HG03175 (cell line): ENCODE measurements at regions not wholly inside any gene's neighbourhood (a gene's known extent, or its start where the extent isn't known, plus 50 kb on each side); places are given as distances from the start of the nearest gene placed in this dataset.
"Not testable (repeated sequence)": the region's sequence is repeated elsewhere in the genome, so short reads cannot be mapped to it uniquely, and the experiment has no call there.

Experiments used
- ATAC-seq: cut with Tn5 transposase; IDR thresholded peaks from one replicate; pipeline ENCODE4 v1.9.1; 2021; ENCODE audit warnings: mild to moderate bottlenecking, moderate library complexity; ENCODE audit not compliant: unreplicated experiment

DNA sequence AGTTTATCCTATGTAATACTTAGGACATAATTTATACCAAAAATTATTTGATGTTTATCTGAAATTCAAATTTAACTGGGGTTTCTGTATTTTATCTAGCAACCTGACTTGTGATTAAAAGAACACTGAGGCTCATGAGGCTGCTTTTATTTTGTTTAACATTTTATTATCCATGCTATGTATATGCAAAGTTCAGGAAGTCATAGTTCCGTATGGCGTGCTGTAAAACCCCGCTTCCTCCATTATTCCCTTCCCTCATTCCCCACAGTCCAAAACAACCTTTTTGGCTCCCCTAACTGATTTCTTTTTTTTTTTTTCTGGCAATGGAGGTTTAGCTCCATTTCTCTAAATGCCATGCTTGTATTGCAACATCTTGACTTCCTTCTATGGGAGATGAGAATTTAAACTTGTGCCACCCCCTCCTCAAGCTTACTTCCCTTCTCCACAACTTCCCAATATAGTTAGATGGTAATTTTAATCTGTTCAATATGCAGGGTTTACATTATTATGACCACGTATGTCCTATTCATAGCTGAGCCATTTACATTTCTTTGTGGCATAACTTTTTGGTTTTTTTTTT, 138.0 kb upstream of the DNAH14 start:
- ATAC-seq: no peak

DNA sequence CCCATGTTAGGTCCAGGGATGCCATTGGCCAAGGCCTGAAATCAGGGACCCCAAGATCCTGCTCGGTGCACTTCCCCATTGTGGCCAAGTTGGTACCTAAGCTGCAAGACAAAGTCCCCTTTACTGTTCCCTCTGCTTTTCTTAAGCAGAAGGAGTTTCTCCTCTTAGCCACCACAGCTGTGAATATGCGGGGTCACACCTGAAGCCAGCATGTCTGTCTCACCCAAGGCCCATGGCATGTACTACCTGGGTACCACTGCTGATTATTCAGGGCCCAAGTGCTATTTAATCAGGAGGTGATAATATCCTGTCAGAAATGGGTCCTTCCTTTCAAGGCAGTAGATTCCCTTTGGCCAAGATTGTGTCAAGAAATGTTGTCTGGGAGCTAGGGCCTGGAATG, 133.9 kb upstream of the DNAH14 start:
- ATAC-seq: no peak

DNA sequence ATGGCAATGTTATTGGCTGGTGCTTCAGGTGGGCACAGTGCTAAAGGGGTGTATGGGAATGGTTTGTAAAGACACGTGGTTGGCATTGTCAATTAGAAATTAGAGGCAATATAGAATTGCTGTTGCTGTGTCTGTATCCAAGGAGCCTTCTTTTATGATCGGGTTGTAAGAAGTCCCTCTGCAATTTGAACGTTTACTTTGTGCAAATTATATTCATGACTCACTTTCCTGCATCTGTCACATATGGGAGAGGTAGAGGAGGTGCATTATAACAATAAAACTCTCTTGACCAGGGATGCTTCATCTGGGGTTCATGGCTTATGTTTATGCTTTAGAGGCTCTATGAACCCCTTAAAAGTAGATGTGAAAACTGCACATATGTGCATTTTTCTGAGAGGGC, 130.4 kb upstream of the DNAH14 start:
- ATAC-seq: no peak

DNA sequence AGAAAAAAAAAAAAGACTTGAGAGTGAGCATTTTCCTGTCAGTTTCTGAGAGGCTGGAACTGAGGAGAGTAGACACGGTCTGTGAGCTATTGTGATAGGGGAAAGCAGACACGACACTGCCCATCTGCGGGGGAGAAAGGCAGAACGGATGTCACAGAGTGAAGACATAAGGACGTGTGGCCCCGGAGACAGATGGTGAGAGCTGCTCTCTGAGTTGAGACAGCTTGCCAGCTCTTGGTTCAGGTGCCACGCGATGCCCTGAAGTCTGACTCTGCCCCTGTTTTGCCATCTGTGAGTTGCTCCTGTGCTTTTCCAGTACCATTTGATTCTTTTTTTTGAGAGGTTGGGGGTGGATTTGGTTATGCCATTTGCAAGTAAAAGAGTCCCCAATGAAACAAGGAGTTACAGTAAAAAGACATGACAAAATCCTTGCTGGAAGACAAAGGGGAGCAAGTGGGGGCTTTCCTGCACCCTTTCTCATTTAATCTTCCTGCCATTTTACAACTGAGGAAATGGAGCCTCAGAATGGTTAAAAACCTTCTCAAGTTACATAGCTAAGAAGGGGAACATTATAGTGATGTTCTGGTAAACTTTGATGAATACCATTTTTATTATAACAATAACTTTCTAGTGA, 128.9 kb upstream of the DNAH14 start:
- ATAC-seq: no peak

DNA sequence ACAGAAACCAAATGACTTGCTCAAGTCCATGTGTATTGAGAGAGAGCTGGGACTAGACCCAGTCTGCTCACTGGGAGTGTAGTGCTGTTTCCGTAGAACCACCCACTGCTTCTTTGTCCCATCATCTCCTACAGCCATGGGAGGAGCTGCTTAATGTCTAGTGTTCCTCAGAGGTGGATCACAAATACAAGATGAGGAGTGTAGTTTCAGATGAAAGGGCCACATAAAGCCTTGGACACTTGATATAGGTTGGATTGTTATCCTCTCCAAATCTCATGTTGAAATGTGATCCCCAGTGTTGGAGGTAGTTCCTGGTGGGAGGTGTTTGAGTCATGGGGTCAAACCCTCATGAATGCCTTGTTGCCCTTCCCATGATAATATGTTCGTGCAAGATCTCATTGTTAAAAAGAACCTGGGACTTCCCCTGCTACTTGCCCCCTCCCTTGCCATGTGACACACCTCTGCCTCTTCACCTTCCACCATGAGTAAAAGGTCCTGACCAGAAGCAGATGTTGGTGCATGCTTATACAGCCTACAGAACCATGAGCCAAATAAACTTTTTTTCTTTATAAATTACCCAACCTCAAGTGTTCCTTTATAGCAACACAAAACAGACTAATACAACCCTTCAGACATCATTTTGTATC, 127.5 kb upstream of the DNAH14 start:
- ATAC-seq: no peak

DNA sequence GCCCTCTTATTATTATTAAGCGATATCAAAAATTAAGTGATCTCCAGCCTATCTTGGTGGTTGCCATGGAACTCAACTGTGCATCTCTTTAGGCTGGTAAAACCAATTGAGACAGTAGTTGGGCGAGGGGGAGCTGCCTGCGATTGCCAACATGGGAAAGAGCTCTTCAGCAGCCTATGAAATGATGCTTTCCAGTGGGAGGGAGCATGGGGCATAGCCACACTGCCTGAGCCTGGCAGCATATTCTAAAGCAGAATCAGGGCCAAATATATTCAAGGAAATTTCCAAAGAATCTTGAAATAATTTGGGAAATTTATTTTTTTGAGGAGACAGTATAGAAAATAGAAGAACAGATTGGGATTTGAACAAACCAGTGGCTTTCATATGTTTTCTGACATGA, 126.9 kb upstream of the DNAH14 start:
- no peak for ATAC-seq

DNA sequence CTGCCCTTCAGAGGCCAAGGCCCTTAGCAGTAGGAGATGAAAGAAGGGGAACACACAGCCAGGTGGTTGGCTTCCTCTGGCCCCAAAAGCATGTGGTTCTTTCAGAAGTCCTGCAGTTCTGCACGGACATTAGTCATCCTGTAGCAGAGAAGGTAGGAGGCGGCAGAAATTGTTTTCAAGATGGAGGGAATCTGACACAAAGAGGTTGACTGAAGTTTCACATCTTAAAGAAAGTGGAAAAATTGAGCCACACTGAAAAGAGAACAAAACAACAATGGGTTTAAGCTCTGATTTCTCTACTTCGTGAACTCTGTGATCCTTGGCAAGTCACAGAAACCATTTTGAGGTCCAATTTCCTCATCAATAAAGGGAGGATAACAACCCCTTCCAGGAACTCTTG, 125.3 kb upstream of the DNAH14 start:
- no peak for ATAC-seq

DNA sequence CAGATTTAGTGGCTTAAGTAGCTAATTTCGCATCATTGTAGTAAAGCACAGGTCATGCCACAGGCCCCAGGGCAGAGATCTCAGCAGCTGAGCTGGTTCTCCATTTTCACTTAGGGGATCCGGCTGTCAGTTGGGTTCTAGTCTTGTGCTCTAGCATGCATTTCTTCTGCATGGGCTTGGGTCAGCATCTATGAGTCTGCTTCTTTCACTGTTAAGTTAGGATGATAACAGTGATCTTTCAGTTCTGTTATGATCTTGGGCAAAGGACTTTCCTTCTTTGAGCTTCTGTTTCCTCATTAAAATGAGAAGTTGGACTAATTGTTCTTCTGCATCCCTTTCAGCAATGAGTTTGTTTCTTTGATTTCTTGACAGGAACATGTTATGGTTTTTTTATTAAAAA, 123.6 kb upstream of the DNAH14 start:
- ATAC-seq: no peak

DNA sequence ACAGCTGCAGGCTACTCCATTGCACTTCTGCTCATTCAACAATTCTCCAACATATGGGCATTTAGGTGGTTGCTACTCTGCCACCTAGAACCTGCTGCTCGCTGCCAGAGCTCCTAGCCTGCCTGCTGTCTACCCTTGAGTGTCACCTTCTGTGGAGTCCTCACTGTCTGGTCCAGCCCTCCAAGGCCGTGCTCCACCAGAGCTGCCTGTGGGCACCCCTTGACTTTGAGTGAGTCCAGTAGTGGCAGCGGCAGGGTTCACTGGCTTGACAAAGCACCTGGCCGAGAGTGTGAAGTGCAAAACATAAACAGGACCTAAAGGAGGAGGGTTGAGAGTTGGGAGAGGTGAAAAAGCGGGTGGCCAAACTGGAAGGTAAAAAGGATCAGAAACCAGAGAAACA, 120.3 kb upstream of the DNAH14 start:
- ATAC-seq: no peak

DNA sequence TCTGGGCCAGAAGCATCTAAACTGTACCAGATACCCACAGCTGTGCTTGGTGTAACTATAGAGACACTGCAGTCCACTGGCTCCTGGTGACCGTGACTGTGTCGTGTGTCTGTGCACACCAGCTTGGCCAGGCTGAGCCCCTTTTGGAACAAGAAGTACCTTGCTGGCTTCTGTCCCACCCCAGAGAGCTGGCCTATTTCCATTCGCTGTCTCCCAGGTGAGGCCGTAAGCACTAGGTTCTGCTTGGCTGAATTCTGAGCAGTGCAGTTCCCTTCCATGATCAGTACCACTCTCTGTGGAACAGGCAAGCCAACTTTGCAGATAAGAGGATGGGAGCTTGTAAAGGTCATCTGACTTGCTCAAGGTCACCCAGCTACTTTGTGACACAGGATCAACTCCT, 119.9 kb upstream of the DNAH14 start:
- ATAC-seq: no peak

DNA sequence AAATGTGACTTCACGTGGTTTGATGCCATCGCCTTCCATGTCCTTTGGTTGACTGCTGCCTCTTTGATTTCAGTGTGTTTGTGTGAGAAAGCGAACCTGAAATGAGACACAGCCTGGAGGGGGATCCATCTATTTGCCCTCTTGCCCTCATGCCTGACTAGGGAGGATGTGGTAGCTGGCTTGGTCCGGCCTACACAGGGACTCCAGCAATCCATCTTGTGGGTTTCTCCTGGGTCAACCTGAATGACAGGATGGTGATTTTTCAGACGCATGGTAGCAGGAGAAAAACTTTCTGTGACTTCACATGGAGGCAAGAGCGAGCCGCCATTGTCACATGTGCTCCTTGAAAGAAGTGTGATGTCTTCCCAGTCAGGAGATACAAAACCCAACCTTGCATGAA, 117.9 kb upstream of the DNAH14 start:
- ATAC-seq: no peak

DNA sequence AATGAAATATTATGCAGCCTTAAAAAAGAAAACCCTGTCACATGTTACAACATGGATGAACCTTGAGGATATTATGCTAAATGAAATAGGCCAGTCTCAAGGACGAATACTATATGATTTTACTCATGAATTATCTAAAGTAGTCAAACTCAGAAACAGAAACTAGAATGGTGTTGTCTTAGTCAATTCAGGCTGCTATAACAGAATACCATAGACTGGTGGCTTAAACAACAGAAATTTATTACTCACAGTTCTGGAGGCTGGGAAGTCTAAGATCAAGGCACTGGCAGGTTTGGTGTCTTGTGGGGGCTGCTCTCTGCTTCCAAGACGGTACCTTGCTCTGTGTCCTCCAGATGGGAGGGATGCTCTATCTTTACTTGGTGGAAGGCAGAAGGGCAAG, 113.8 kb upstream of the DNAH14 start:
- ATAC-seq: peak; percentile 38

DNA sequence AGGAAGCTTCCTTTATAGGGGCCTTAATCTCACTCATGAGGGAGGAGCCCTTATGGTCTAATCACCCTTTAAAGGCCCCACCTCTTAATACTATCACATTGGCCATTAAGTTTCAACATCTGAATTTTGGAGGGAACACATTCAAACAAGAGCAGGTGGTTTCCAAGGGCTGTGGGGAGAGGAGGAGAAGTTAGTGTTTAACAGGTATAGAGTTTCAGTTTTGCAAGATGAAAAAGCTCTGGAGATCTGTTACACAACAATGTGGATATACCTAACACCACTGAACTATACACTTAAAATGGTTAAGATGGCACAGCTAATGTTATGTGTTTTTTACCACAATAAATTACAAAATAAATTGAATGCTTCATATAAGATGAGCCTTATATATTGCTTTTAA, 113.4 kb upstream of the DNAH14 start:
- ATAC-seq: peak; percentile 31

DNA sequence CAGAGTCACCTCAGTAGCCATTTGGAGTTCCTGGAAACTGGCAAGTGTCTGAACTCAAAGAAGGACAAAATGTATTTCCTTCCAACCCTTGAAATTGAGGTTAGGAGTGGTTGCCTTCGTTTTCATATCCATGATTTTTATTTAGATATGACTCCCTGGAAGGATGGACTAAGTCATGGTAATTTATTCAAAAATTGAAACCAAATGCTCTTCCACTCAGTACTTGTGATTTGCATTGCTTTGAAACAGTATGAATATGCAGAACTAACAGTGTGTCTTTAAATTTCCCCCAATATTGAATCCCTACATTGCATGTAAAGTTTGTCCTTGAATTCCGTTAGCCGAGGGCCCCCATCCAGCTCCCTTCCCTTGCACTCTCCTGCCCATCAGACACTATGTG, 112.1 kb upstream of the DNAH14 start:
- ATAC-seq: no peak

DNA sequence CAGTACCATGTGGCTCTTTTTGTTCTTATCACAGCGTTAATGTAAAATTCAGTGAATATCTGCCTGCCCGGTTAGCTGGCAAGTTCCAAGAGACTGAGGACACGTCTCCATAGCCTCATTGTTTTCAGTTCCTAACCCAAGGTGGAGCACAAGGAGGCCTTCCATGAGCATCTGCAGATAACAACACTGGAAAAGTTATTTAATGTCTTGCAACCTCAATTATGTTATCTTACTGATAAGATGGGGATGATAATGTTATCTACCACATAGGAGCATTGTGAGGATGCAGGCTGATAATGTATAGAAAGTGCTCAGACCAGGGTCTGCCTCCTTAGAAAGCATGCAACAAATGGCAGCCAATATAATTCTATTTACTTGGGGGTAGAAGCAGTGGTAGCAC, 109.6 kb upstream of the DNAH14 start:
- ATAC-seq: no peak

DNA sequence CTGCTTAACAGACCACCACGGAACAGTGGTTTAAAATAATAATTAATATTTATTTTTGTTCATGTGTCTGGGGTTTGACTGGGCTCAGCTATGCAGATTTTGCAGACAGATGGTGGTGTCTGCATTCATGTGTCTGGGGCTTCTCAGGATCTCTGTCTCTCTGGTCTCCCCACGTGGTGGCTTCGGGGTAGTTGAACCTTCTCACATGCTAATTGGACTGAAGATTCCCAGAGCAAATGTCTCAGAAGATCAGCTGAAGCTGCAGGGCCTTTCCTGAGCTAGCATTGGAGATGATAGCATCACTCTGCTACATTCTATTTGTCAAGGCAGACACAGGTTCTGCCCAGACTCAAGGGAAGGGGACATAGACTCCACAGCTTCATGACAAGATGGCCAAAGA, 109.1 kb upstream of the DNAH14 start:
- ATAC-seq: no peak

DNA sequence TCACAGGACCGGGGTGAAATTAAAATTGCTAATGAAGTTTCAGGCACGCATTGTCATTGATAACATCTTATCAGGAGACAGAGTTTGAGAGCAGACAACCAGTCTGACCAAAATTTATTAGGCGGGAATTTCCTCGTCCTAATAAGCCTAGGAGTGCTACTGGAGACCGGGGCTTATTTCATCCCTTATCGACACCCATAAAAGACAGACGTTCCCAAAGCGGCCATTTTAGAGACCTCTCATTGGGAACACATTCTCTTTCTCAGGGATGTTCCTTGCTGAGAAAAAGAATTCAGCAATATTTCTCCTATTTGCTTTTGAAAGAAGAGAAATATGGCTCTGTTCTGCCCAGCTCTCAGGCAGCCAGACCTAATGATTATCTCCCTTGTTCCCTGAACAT, 107.7 kb upstream of the DNAH14 start:
- not testable (repeated sequence) for ATAC-seq

DNA sequence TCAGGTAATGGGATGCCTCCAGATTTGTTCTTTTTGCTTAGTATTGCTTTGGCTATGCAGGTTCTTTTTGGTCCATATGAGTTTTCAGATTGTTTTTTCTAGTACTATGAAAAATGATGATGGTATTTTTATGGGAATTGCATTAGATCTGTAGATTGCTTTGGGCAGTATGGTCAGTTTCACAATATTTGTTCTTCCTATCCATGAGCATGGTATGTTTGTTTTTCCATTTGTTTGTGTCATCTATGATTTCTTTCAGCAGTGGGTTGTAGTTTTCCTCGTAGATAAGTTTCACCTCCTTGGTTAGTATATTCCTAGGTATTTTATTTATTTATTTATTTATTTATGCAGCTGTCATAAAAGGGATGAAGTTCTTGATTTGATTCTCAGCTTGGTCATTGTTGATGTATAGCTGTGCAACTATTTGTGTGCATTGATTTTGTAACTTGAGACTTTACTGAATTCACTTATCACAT, 103.9 kb upstream of the DNAH14 start:
- no peak for ATAC-seq

DNA sequence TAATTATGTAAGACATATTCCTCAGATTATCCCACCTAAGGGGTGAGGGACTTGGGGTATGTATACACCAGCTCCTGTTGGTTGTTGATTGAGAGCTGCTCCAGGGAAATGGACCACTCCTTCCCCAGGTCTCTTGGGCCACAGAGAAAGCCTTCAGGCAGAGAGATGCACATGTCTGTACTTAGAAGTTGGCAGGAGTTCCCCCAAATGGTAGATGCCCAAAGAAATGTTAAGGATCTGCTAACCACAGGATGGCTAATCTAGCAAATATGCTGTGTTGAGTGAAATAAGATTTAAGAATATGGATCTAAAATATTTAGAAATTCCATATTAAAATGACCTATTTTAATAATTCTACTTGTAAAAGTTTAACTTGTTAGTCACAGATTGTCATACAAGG, 100.8 kb upstream of the DNAH14 start:
- no peak for ATAC-seq

DNA sequence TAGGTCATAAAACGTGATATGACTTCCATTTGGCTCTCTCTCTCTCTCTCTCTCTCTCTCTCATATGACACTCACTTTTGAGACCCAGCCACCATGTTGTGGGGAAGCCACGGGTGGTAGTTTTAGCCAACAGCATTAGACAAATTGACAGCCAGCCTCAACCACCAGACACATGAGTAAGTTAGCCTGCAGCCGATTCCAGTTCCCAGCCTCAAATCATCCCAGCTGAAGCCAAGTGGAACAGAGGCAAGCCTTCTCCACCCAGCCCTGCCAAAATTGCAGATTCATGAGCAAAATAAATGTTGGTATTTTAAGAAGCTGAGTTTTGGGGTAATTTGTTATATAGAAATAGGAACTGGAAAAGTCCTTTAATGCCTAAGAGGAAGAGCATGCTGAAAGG, 98.0 kb upstream of the DNAH14 start:
- ATAC-seq: no peak

DNA sequence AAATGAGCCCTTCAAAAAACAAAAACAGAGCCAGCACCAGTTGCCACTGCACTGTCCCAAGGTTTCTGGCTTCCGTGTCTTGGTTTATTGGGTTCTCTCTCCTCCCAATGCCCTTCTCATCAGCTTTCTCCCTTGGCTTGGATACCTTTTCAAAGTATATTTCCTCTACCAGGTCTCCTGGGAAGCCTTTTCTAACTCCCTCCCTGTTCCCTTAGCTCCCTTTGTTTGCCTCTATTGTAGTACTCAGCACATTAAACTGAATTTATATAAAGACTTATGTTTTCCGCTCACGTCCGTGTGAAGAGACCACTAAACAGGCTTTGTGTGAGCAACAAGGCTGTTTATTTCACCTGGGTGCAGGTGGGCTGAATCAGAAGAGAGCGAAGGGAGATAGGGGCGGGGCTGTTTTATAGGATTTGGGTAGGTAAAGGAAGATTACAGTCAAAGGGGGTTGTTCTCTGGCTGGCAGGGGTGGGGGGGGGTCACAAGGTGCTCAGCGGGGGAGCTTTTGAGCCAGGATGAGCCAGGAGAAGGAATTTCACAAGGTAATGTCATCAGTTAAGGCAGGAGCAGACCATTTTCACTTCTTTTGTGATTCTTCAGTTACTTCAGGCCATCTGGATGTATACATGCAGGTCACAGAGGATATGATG, 89.7 kb upstream of the DNAH14 start:
- not testable (repeated sequence) for ATAC-seq

DNA sequence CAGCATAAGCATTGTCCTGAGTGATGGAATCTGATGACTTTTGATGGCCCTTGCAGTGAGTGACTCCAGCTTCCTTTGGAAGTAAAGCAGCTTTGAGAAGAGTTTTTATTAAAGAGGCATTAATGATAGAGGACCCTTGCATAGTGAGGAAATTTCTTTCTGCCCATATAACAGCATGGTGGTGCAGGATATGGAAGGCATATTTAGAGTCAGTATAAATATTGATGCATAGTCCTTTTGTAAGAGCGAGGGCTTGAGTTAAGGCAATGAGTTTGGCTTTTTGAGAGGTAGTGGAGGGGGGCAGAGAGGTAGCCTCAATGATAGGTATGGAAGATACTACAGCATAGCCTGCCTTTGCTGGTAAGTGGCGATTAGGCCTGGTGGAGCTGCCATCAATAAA, 87.7 kb upstream of the DNAH14 start:
- not testable (repeated sequence) for ATAC-seq
